ENCODE measurements at regions not wholly inside any gene's neighbourhood (a gene's known extent, or its start where the extent isn't known, plus 50 kb on each side); places are given as distances from the start of the nearest gene placed in this dataset.

DNA sequence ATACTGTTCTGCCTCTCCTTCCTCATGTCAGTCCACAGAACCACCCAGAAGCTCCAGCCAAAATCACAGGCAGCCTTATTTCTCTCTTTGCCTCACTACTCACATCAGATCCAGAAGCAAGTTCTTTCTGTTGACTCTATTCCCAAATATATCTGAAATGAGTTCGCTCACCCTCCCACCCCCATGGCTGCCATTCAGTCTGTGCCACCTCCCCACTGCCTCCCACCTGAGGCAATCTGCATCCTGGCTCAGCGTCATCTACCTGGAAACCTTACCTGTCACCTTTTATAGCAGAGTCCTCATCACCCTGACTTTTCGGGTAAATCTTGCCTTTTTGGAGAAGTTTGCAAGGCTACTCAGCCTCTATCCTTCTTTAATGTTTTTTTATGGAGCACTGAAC, 501.8 kb downstream of the BCL11B start:
- TF ChIP-seq EZH2phosphoT487 (IDR thresholded peaks at IDR 0.05; ENCODE audit: insufficient read depth, low read depth) (no peak), EZH2 (IDR thresholded peaks at IDR 0.05; ENCODE audit: insufficient read depth, poor library complexity, severe bottlenecking) (no peak)

Data from GM23248 (cell line).